ENCODE measurements at regions not wholly inside any gene's neighbourhood (a gene's known extent, or its start where the extent isn't known, plus 50 kb on each side); places are given as distances from the start of the nearest gene placed in this dataset.

DNA sequence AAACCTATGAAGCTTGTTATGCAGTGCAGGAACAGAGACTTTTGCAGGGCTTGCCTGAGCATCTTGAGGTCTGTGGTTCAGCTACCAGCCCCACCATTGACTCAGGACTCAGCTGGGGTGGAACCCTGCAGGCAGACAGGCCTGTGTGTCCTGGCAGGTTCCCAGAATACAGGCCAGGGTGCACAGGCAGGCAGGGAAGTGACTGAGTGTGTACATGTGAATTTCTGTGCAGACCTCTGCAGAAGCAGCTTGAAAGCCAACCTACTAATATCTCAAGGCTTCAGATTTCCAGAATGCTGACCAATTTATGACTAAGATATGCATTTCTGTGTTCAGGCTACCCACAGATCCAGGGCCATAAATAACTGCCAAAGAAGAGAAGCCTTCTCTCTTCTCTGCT is 254.4 kb downstream of the DLEU7 start:
- intact Hi-C loops (cut with DNase I): no loop called here

GRCh38 chr13:50589651-50590054 is 253.8 kb downstream of the DLEU7 start:
- TF ChIP-seq EP300 (IDR thresholded peaks at IDR 0.05) (no peak), POLR2A (IDR thresholded peaks at IDR 0.05) (no peak)
- TF ChIP-seq, protein P1, sequence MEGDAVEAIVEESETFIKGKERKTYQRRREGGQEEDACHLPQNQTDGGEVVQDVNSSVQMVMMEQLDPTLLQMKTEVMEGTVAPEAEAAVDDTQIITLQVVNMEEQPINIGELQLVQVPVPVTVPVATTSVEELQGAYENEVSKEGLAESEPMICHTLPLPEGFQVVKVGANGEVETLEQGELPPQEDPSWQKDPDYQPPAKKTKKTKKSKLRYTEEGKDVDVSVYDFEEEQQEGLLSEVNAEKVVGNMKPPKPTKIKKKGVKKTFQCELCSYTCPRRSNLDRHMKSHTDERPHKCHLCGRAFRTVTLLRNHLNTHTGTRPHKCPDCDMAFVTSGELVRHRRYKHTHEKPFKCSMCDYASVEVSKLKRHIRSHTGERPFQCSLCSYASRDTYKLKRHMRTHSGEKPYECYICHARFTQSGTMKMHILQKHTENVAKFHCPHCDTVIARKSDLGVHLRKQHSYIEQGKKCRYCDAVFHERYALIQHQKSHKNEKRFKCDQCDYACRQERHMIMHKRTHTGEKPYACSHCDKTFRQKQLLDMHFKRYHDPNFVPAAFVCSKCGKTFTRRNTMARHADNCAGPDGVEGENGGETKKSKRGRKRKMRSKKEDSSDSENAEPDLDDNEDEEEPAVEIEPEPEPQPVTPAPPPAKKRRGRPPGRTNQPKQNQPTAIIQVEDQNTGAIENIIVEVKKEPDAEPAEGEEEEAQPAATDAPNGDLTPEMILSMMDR (IDR thresholded peaks at IDR 0.05): no peak
- Histone ChIP-seq H3K27me3 (no peaks in the 10 kb centered on the region), H3K9me3 (no peaks in the 10 kb centered on the region), H3K36me3 (no peaks in the 10 kb centered on the region), H3K27ac (no peak overlapping the region), H3K4me1 (ENCODE audit: insufficient read depth) (no peaks in the 10 kb centered on the region), H3K4me3 (no peak overlapping the region)
- WGBS, 3 donors: 40 to 63% (median 62%) methylated on average over 2 of the region's 2 CpGs
- no peak for DNase-seq
- intact Hi-C loops (cut with DNase I): no loop called here

More for the DNA sequence above, 254.4 kb downstream of the DLEU7 start:
- Histone ChIP-seq H3K9me3 (no peaks in the 10 kb centered on the region), H3K36me3 (no peaks in the 10 kb centered on the region), H3K27ac (no peak overlapping the region), H3K4me1 (ENCODE audit: insufficient read depth) (no peaks in the 10 kb centered on the region), H3K27me3 (no peaks in the 10 kb centered on the region), H3K4me3 (no peak overlapping the region)
- no peak for DNase-seq
- TF ChIP-seq, protein P1 (IDR thresholded peaks at IDR 0.05): no peak
- TF ChIP-seq POLR2A (IDR thresholded peaks at IDR 0.05) (no peak), EP300 (IDR thresholded peaks at IDR 0.05) (no peak)

- Histone ChIP-seq H3K9me3 (no peaks in the 10 kb centered on the region), H3K36me3 (no peaks in the 10 kb centered on the region), H3K4me1 (ENCODE audit: insufficient read depth) (no peaks in the 10 kb centered on the region), H3K27me3 (no peaks in the 10 kb centered on the region), H3K4me3 (no peak overlapping the region), H3K27ac (no peak overlapping the region)
- TF ChIP-seq POLR2A (IDR thresholded peaks at IDR 0.05) (no peak), EP300 (IDR thresholded peaks at IDR 0.05) (no peak)
- intact Hi-C loops (cut with DNase I): no loop called here
- WGBS, 3 donors: 32 to 52% (median 37%) methylated on average over 2 of the region's 2 CpGs
- no peak for DNase-seq
Observed at GRCh38 chr13:50592412-50593155, 250.9 kb downstream of the DLEU7 start.

DNA sequence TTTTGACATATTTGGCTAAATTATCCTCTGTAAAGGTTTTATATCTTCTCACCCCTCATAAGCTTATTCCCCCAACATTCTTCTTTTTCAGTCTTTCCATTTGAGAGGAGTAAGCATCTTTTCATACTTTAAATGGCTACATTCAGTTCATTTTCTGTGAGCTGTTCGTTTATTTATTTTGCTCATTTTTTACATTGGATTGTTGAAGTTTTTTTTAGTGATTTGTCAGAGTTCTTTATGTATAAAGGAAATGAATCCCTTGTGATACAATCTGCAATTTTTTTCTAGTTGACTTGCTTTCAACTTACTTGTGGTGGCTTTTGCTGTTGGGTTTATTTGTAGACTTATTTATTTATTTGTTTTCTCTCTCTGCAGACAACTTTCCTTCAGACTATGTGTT is 250.3 kb downstream of the DLEU7 start:
- Histone ChIP-seq H3K27ac (no peak overlapping the region), H3K36me3 (no peaks in the 10 kb centered on the region), H3K4me3 (no peak overlapping the region), H3K4me1 (ENCODE audit: insufficient read depth) (no peaks in the 10 kb centered on the region), H3K9me3 (no peaks in the 10 kb centered on the region), H3K27me3 (no peaks in the 10 kb centered on the region)
- WGBS, 3 donors: 78 to 83% (median 82%) methylated on average over 1 of the region's 1 CpG
- no peak for DNase-seq
- TF ChIP-seq EP300 (IDR thresholded peaks at IDR 0.05): no peak
- TF ChIP-seq, protein P1 (IDR thresholded peaks at IDR 0.05): no peak
- no peak for TF ChIP-seq POLR2A (IDR thresholded peaks at IDR 0.05)
- intact Hi-C loops (cut with DNase I): no loop called here

DNA sequence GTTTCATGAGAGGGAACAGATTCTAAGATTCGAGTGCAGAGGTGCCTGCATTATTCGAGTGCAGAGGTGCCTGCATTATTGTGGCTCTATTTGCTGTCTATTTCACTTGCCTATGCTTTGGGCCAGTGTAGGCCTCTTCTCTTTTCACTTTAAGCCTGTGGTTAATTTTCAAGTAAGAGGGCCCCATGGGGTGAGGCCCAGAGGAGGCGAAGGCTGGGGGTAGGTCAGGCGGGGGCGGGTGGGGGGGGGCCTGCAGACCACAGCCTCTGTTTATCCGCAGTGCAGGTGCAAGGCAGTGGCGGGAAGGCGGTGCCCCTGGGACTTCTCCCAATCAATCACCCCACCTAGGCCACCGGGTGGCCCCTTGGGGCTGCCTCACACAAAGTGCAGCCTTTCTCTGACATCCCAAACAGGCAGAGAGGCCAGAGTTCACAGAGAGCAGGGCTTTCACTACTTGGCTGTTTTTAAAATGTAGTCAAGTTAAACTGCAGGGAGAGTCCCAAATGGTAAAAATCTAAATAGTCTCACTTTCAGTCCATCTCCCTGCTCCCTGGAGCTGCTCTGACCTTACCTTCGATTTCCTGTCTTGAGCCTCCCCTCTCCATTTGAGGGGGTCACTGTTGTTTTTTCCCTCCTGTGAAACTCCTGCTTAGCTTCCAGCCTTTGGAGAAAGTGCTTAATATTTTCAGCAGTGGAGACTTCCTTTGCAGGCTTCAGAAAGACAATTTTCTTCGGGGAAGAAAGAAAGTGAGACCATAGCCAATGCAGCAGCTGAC is 249.0 kb downstream of the DLEU7 start:
- WGBS, 3 donors: 60 to 61% (median 60%) methylated on average over 11 of the region's 11 CpGs
- H3K27me3 ChIP-seq: no peaks in the 10 kb centered on the region
- H3K27ac ChIP-seq: no peak overlapping the region
- TF ChIP-seq EP300 (IDR thresholded peaks at IDR 0.05) (no peak), POLR2A (IDR thresholded peaks at IDR 0.05) (no peak)
- H3K4me3 ChIP-seq: no peak overlapping the region
- H3K36me3 ChIP-seq: no peaks in the 10 kb centered on the region
- intact Hi-C loops (cut with DNase I): no loop called here
- no peaks in the 10 kb centered on the region for H3K9me3 ChIP-seq
- no peaks in the 10 kb centered on the region for H3K4me1 ChIP-seq (ENCODE audit: insufficient read depth)
- no peak for DNase-seq

Measured in ovary (tissue), 7 donors.